ENCODE measurements at regions not wholly inside any gene's neighbourhood (a gene's known extent, or its start where the extent isn't known, plus 50 kb on each side); places are given as distances from the start of the nearest gene placed in this dataset.

DNA sequence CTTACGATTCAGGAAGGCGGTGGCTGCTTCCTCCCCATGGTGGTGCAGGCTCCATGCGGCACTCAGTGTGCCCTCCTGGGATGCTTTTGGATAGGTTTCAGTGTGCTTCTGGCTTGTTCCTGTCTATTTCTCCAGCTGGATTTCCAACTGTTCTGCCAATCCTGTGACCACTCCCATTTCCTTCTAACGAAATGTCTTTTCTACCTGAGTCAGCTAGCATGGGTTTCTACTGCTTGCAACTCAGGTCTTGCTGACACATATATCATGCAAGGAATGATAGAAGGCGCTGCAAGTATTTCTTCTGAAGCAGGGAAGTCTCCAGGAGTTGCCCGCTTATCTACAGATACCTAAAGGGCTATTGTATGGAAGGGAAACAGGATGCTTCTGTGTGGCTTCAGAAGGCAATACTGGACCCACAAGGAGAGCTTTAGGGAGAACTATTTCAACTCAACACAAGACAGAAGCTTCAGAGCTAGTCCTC, 244.4 kb downstream of the OPA1 start:
- TF ChIP-seq, protein P1, sequence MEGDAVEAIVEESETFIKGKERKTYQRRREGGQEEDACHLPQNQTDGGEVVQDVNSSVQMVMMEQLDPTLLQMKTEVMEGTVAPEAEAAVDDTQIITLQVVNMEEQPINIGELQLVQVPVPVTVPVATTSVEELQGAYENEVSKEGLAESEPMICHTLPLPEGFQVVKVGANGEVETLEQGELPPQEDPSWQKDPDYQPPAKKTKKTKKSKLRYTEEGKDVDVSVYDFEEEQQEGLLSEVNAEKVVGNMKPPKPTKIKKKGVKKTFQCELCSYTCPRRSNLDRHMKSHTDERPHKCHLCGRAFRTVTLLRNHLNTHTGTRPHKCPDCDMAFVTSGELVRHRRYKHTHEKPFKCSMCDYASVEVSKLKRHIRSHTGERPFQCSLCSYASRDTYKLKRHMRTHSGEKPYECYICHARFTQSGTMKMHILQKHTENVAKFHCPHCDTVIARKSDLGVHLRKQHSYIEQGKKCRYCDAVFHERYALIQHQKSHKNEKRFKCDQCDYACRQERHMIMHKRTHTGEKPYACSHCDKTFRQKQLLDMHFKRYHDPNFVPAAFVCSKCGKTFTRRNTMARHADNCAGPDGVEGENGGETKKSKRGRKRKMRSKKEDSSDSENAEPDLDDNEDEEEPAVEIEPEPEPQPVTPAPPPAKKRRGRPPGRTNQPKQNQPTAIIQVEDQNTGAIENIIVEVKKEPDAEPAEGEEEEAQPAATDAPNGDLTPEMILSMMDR (conservative IDR thresholded peaks at IDR 0.05 in 1 of 2, IDR thresholded peaks at IDR 0.05 in 1 of 2; ENCODE audit: extremely low read depth in 1 of 2, insufficient read depth in 1 of 2, low read depth in 1 of 2, low read length in 2 of 2): no peak
- TF ChIP-seq EZH2 (IDR thresholded peaks at IDR 0.05; ENCODE audit: borderline replicate concordance, low read length): no peak
